K562 (cell line): ENCODE measurements at regions not wholly inside any gene's neighbourhood (a gene's known extent, or its start where the extent isn't known, plus 50 kb on each side); places are given as distances from the start of the nearest gene placed in this dataset.

Experiments used
- ATF4 ChIP-seq: fragments of 450-650 bp; formaldehyde crosslinking; IDR thresholded peaks from 2 replicates; pipeline ENCODE4 v1.4.0; 2022; ENCODE audit warnings: mild to moderate bottlenecking, moderate library complexity
- CBFA2T2 ChIP-seq: fragments of 450-650 bp; conservative IDR thresholded peaks from 2 replicates; pipeline ENCODE4 v1.6.1; 2017; ENCODE audit warnings: mild to moderate bottlenecking
- CBFB ChIP-seq: sonication (generic); formaldehyde crosslinking; IDR thresholded peaks from 2 replicates; pipeline ENCODE4 v1.4.0; 2020; ENCODE audit warnings: mild to moderate bottlenecking, missing genetic modification reagents
- CHCHD3 ChIP-seq: fragments of 250-450 bp; sonication (Bioruptor Pico); IDR thresholded peaks from 2 replicates; pipeline ENCODE4 v2.1.2; 2022; ENCODE audit warnings: mild to moderate bottlenecking
- E2F8 ChIP-seq: fragments of 450-650 bp; IDR thresholded peaks from 2 replicates; pipeline ENCODE4 v1.7.1; 2018; ENCODE audit warnings: mild to moderate bottlenecking, low read depth; ENCODE audit not compliant: partially characterized antibody
- EGR1 ChIP-seq: fragments of 450-650 bp; conservative IDR thresholded peaks from 2 replicates; pipeline ENCODE4 v1.6.1; 2017; ENCODE audit warnings: mild to moderate bottlenecking
- EP300 ChIP-seq: IDR thresholded peaks from 2 replicates; pipeline ENCODE4 v1.6.1; 2012; ENCODE audit warnings: low read length, improper control_type of control experiment
- MBD2 ChIP-seq: sonication (generic); IDR thresholded peaks from 2 replicates; pipeline ENCODE4 v1.6.1; 2016; ENCODE audit warnings: low read depth, borderline replicate concordance
- MEIS2 ChIP-seq: fragments of 450-650 bp; IDR thresholded peaks from 2 replicates; pipeline ENCODE4 v1.6.1; 2014; ENCODE audit warnings: mild to moderate bottlenecking; ENCODE audit not compliant: partially characterized antibody
- NR2F6 ChIP-seq: fragments of 450-650 bp; formaldehyde crosslinking; IDR thresholded peaks from 2 replicates; pipeline ENCODE4 v1.4.0; 2020; ENCODE audit warnings: mild to moderate bottlenecking
- POU5F1 ChIP-seq: fragments of 150-350 bp; IDR thresholded peaks from 2 replicates; pipeline ENCODE4 v1.6.1; 2014; ENCODE audit warnings: borderline replicate concordance, low read length, low read depth, mild to moderate bottlenecking; ENCODE audit not compliant: partially characterized antibody
- PRDM10 ChIP-seq: fragments of 450-650 bp; IDR thresholded peaks from 2 replicates; pipeline ENCODE4 v1.6.1; 2018; ENCODE audit not compliant: partially characterized antibody
- VEZF1 ChIP-seq: fragments of 200-800 bp; sonication (Bioruptor generic); IDR thresholded peaks from 2 replicates; pipeline ENCODE4 v1.6.1; 2017; ENCODE audit warnings: missing genetic modification characterization, missing compliant biosample characterization
- ZC3H11A ChIP-seq: IDR thresholded peaks from 2 replicates; pipeline ENCODE4 v1.6.1; 2012; ENCODE audit warnings: low read depth, low read length, improper control_type of control experiment
- ZNF3 ChIP-seq: fragments of 250-450 bp; sonication (Bioruptor Pico); IDR thresholded peaks from 2 replicates; pipeline ENCODE4 v1.5.0; 2021; ENCODE audit warnings: mild to moderate bottlenecking, moderate library complexity
- ZNF695 ChIP-seq: fragments of 450-650 bp; formaldehyde crosslinking; IDR thresholded peaks from 2 replicates; pipeline ENCODE4 v1.4.0; 2020; ENCODE audit warnings: mild to moderate bottlenecking, moderate library complexity

GRCh38 chr3:72006631-72007556 lies 221.9 kb upstream of the PROK2 start (continued):
- peak; percentile 17; the same call in 1 of the 2 replicates for TF ChIP-seq VEZF1 (CRISPR knock-in tag)
- no peak for TF ChIP-seq CHCHD3 (CRISPR knock-in tag)
- no peak for TF ChIP-seq ATF4
- TF ChIP-seq NR2F6 (CRISPR knock-in tag), result no peak
- TF ChIP-seq E2F8, result no peak
- peak; percentile 42 for TF ChIP-seq PRDM10
- peak; percentile 84 for TF ChIP-seq EP300
- no peak for TF ChIP-seq EGR1
- peak; percentile 59 for TF ChIP-seq CBFA2T2
- TF ChIP-seq CBFB (CRISPR knock-in tag), result no peak
- TF ChIP-seq MBD2, result no peak
- no peak for TF ChIP-seq POU5F1
- TF ChIP-seq ZNF695, result no peak
- no peak for TF ChIP-seq ZC3H11A
- no peak for TF ChIP-seq ZNF3 (CRISPR knock-in tag)
- TF ChIP-seq MEIS2, result peak; percentile 57
